MM.1S (cell line): ENCODE measurements at regions not wholly inside any gene's neighbourhood (a gene's known extent, or its start where the extent isn't known, plus 50 kb on each side); places are given as distances from the start of the nearest gene placed in this dataset.

Experiments used
- DNase-seq: peaks from one replicate; pipeline ENCODE4 v3.0.0-alpha.2; 2015
- H2AFZ ChIP-seq: fragments of 300-600 bp; sonication (generic); 2 replicates; pipeline ENCODE4 v1.6.0; 2016; ENCODE audit warnings: antibody characterized with exemption, low read length
- H3F3A ChIP-seq: fragments of 300-600 bp; sonication (generic); 2 replicates; pipeline ENCODE4 v1.6.1; 2016; ENCODE audit warnings: mild to moderate bottlenecking, antibody characterized with exemption, low read length, moderate library complexity, mixed read lengths; ENCODE audit not compliant: insufficient read depth
- H3K27ac ChIP-seq: fragments of 300-600 bp; sonication (generic); 2 replicates; pipeline ENCODE4 v1.5.1; 2016; ENCODE audit warnings: mild to moderate bottlenecking, low read length
- H3K27me3 ChIP-seq: fragments of 300-600 bp; sonication (generic); replicated peaks from 2 replicates; pipeline ENCODE4 v1.6.0; 2016; ENCODE audit warnings: low read length; ENCODE audit not compliant: insufficient read depth
- H3K36me3 ChIP-seq: fragments of 300-600 bp; sonication (generic); replicated peaks from 2 replicates; pipeline ENCODE4 v1.6.1; 2016; ENCODE audit warnings: mild to moderate bottlenecking, low read length, mixed read lengths; ENCODE audit not compliant: insufficient read depth
- H3K4me1 ChIP-seq: fragments of 300-600 bp; sonication (generic); 2 replicates; pipeline ENCODE4 v1.6.1; 2016; ENCODE audit warnings: low read length, mixed read lengths
- H3K4me2 ChIP-seq: fragments of 300-600 bp; sonication (generic); 2 replicates; pipeline ENCODE4 v1.6.0; 2016; ENCODE audit warnings: low read depth, low read length
- H3K4me3 ChIP-seq: fragments of 300-600 bp; sonication (generic); 2 replicates; pipeline ENCODE4 v1.5.1; 2016; ENCODE audit warnings: low read length, mixed read lengths
- H3K79me2 ChIP-seq: fragments of 300-600 bp; sonication (generic); 2 replicates; pipeline ENCODE4 v1.6.1; 2016; ENCODE audit warnings: mixed run types, low read length, mixed read lengths
- H3K9ac ChIP-seq: fragments of 300-600 bp; sonication (generic); 2 replicates; pipeline ENCODE4 v1.6.1; 2016; ENCODE audit warnings: low read length, mixed read lengths
- H3K9me2 ChIP-seq: fragments of 300-600 bp; sonication (generic); replicated peaks from 2 replicates; pipeline ENCODE4 v1.6.1; 2016; ENCODE audit warnings: mild to moderate bottlenecking, low read length, mixed read lengths; ENCODE audit not compliant: insufficient read depth
- H3K9me3 ChIP-seq: fragments of 300-600 bp; sonication (generic); replicated peaks from 2 replicates; pipeline ENCODE4 v1.6.1; 2016; ENCODE audit warnings: mild to moderate bottlenecking, low read length, mixed read lengths; ENCODE audit not compliant: insufficient read depth
- H4K20me1 ChIP-seq: fragments of 300-600 bp; sonication (generic); 2 replicates; pipeline ENCODE4 v1.6.1; 2016; ENCODE audit warnings: mild to moderate bottlenecking, low read length, moderate library complexity, mixed read lengths; ENCODE audit not compliant: insufficient read depth
- EZH2 ChIP-seq: fragments of 300-600 bp; sonication (generic); optimal IDR thresholded peaks from 2 replicates; pipeline ENCODE3; 2017; ENCODE audit warnings: low read depth, mild to moderate bottlenecking, antibody characterized with exemption, low read length, mixed read lengths
- EZH2phosphoT487 ChIP-seq: fragments of 300-600 bp; sonication (generic); IDR thresholded peaks from 2 replicates; pipeline ENCODE4 v1.6.1; 2018; ENCODE audit warnings: antibody characterized with exemption, low read length
- TF ChIP-seq, protein P1 (sequence below): fragments of 300-600 bp; sonication (generic); IDR thresholded peaks from 2 replicates; pipeline ENCODE4 v1.5.1; 2016; ENCODE audit warnings: antibody characterized with exemption, low read length, mixed read lengths

DNA sequence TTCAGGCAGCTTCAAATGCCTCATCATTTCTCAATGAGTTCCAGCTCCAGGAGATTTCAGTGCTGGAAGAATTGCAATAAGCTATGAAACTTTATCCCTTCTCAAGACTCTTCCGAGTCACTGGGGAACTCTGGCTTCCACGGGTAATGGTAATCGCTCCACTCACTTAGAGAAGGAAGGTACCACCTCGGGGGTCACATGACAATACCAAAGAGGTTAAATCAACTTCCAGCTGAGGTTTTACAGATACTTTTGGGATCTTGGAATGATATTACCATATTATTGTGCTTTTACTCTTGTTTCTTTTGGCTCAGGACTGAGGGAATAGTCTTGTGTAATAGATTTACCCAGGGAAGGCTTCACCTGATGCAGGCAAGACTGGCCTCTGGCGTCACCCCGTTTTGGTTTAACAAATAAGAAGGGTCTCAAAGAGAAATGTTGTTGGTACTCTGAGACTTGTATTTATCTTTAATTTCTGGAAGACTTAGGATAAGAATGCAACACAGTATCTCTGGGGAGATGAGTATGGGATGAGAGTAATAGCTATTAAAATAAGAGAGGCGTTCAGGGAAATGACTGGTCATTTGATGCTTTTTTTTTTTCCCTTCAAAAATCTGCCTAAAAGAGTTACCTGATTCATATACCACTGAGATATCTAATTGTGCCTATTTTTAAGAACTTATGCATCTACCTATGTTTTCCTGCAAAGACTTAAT, 316.9 kb upstream of the ZEB2 start:
- TF ChIP-seq, protein P1, sequence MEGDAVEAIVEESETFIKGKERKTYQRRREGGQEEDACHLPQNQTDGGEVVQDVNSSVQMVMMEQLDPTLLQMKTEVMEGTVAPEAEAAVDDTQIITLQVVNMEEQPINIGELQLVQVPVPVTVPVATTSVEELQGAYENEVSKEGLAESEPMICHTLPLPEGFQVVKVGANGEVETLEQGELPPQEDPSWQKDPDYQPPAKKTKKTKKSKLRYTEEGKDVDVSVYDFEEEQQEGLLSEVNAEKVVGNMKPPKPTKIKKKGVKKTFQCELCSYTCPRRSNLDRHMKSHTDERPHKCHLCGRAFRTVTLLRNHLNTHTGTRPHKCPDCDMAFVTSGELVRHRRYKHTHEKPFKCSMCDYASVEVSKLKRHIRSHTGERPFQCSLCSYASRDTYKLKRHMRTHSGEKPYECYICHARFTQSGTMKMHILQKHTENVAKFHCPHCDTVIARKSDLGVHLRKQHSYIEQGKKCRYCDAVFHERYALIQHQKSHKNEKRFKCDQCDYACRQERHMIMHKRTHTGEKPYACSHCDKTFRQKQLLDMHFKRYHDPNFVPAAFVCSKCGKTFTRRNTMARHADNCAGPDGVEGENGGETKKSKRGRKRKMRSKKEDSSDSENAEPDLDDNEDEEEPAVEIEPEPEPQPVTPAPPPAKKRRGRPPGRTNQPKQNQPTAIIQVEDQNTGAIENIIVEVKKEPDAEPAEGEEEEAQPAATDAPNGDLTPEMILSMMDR, result no peak
- TF ChIP-seq EZH2 (no peak), EZH2phosphoT487 (no peak)
- Histone ChIP-seq H3K9me3 (no peaks in the 10 kb centered on the region), H3K27me3 (no peaks in the 10 kb centered on the region), H4K20me1 (no peaks in the 10 kb centered on the region), H3K4me1 (no peaks in the 10 kb centered on the region), H3K27ac (no peak overlapping the region), H3K9ac (no peak overlapping the region), H3K9me2 (no peaks in the 10 kb centered on the region), H3K4me3 (no peak overlapping the region), H3F3A (no peaks in the 10 kb centered on the region), H3K4me2 (no peak overlapping the region), H2AFZ (no peak overlapping the region), H3K36me3 (no peaks in the 10 kb centered on the region), H3K79me2 (no peaks in the 10 kb centered on the region)
- DNase-seq, result no peak

GRCh38 chr2:144835634-144836350, 315.9 kb upstream of the ZEB2 start:
- no peak overlapping the region for H3K9ac ChIP-seq
- TF ChIP-seq EZH2 (no peak), EZH2phosphoT487 (no peak)
- TF ChIP-seq, protein P1, result no peak
- no peaks in the 10 kb centered on the region for H3K9me3 ChIP-seq
- DNase-seq, result no peak
- no peaks in the 10 kb centered on the region for H4K20me1 ChIP-seq
- no peaks in the 10 kb centered on the region for H3K79me2 ChIP-seq
- H3K27me3 ChIP-seq, result no peaks in the 10 kb centered on the region
- H3K4me3 ChIP-seq, result no peak overlapping the region
- no peak overlapping the region for H3K27ac ChIP-seq
- H2AFZ ChIP-seq, result no peak overlapping the region
- no peaks in the 10 kb centered on the region for H3F3A ChIP-seq
- no peaks in the 10 kb centered on the region for H3K36me3 ChIP-seq
- H3K9me2 ChIP-seq, result no peaks in the 10 kb centered on the region
- H3K4me2 ChIP-seq, result no peak overlapping the region
- H3K4me1 ChIP-seq, result no peaks in the 10 kb centered on the region

GRCh38 chr2:144834998-144835633, 315.2 kb upstream of the ZEB2 start:
- no peak overlapping the region for H3K4me2 ChIP-seq
- no peaks in the 10 kb centered on the region for H3K27me3 ChIP-seq
- H4K20me1 ChIP-seq, result no peaks in the 10 kb centered on the region
- H3K9me3 ChIP-seq, result no peaks in the 10 kb centered on the region
- H3K79me2 ChIP-seq, result no peaks in the 10 kb centered on the region
- no peaks in the 10 kb centered on the region for H3K9me2 ChIP-seq
- H3K9ac ChIP-seq, result no peak overlapping the region
- TF ChIP-seq EZH2phosphoT487 (no peak), EZH2 (no peak)
- TF ChIP-seq, protein P1, result no peak
- no peaks in the 10 kb centered on the region for H3K36me3 ChIP-seq
- no peak overlapping the region for H2AFZ ChIP-seq
- no peak for DNase-seq
- H3K4me3 ChIP-seq, result no peak overlapping the region
- no peak overlapping the region for H3K27ac ChIP-seq
- H3K4me1 ChIP-seq, result no peaks in the 10 kb centered on the region
- H3F3A ChIP-seq, result no peaks in the 10 kb centered on the region
